GM20000 (cell line): ENCODE measurements at regions not wholly inside any gene's neighbourhood (a gene's known extent, or its start where the extent isn't known, plus 50 kb on each side); places are given as distances from the start of the nearest gene placed in this dataset.

ENCODE experiments used
- DNase-seq: peaks from one replicate; pipeline ENCODE4 v3.0.0; 2012; ENCODE audit warnings: low spot score
- CTCF ChIP-seq: IDR thresholded peaks from 2 replicates; pipeline ENCODE4 v1.5.1; 2012; ENCODE audit warnings: mild to moderate bottlenecking, control low read depth; ENCODE audit errors: extremely low read depth, missing control alignments

GRCh38 chr6:93735099-93735498 lies 315.7 kb upstream of the EPHA7 start:
- DNase-seq = no peak
- TF ChIP-seq CTCF = no peak

- DNase-seq = no peak
- TF ChIP-seq CTCF = no peak
Measured at GRCh38 chr6:93731306-93731705, 311.9 kb upstream of the EPHA7 start.

DNA sequence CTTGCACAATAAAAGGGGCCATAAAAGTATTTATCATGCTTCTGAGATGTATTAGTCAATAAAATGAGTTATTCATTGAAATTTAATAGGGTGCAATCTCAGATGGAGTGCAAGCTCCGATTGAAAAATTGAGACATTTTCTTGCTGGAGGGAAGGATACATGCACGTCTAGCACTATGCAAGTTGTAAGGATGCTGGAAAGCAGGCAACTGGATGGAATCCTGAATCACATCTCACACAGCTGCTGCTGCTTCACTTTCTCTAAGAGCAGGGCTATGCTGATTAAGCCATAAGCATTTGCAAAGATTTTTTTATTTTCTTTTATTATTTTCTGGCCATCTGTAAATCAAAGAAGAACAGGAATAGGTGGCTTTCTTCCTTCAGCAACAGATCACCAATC lies 308.8 kb upstream of the EPHA7 start:
- TF ChIP-seq CTCF = no peak
- DNase-seq = no peak

GRCh38 chr6:93727447-93727846 lies 308.1 kb upstream of the EPHA7 start:
- TF ChIP-seq CTCF = no peak
- no peak for DNase-seq

DNA sequence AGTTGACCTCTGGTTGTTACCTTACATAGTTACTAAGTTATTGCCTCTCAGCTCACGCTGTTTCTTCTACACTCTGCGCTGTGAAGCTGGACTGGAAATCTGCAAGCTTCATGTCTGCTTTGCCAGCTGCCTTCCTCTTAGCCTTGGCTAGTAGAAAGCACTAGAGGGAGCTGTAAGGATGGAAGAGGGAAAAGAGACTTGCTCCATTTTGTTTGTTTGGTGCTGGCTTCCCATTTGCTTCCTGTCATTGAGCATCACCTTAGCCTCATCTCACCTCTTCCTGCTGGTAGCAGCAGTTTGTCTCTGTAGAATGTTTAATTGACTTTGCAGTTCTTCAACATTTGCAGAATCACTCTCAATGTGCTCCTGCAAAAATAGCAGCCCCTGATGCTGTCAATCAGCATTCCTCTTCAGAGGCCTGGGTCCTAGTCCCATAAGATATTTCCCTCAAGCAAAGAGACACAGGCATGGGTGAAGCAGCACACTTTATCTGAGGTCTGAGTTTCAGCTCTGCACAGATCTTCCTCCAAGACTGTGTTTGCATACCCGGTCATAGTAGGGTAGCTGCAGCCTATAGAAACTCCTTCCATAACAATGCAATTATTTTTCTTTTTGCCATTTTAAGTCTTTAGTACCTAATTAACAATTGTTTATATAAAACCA lies 302.2 kb upstream of the EPHA7 start:
- no peak for TF ChIP-seq CTCF
- no peak for DNase-seq

DNA sequence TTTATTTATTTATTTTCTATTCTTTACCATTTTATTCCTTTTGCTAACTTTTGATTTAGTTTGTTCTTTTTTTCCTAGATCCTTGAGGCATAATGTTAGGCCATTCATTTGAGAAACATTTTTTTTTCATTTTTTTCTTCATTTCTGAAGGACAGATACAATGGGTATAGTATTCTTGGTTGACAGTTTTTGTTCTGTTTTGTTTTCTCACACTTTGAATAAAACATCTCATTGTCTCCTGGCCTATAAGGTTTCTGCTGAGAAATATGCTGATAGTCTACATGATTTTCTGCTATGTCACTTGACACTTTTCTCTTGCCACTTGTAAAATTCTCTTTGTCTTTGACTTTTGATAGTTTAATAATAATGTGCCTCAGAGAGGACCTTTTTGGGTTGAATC lies 294.6 kb upstream of the EPHA7 start:
- DNase-seq = no peak
- TF ChIP-seq CTCF = no peak

GRCh38 chr6:93703431-93703830 lies 284.1 kb upstream of the EPHA7 start:
- DNase-seq = no peak
- TF ChIP-seq CTCF = no peak
